GM21528 (cell line): ENCODE measurements at regions not wholly inside any gene's neighbourhood (a gene's known extent, or its start where the extent isn't known, plus 50 kb on each side); places are given as distances from the start of the nearest gene placed in this dataset.

Experiments
- ATAC-seq: cut with Tn5 transposase; IDR thresholded peaks from one replicate; pipeline ENCODE4 v1.9.1; 2021; ENCODE audit warnings: mild to moderate bottlenecking, moderate library complexity; ENCODE audit not compliant: unreplicated experiment, low FRiP score

GRCh38 chr4:162661913-162662312, 498.1 kb upstream of the FSTL5 start:
- ATAC-seq: no peak

- no peak for ATAC-seq
Measured at GRCh38 chr4:162659716-162660115, 495.9 kb upstream of the FSTL5 start.

GRCh38 chr4:162657966-162658365, 494.2 kb upstream of the FSTL5 start:
- ATAC-seq: no peak

GRCh38 chr4:162650166-162650565, 486.4 kb upstream of the FSTL5 start:
- ATAC-seq: no peak

- ATAC-seq: no peak
Measured at GRCh38 chr4:162645381-162645780, 481.6 kb upstream of the FSTL5 start.

GRCh38 chr4:162644346-162644745, 480.5 kb upstream of the FSTL5 start:
- no peak for ATAC-seq

- no peak for ATAC-seq
Measured at GRCh38 chr4:162640152-162640551, 476.4 kb upstream of the FSTL5 start.

- ATAC-seq: no peak
Measured at GRCh38 chr4:162634390-162634789, 470.6 kb upstream of the FSTL5 start.

- no peak for ATAC-seq
Measured at GRCh38 chr4:162622664-162623063, 458.9 kb upstream of the FSTL5 start.

GRCh38 chr4:162610116-162610515, 446.3 kb upstream of the FSTL5 start:
- ATAC-seq: no peak

- no peak for ATAC-seq
Measured at GRCh38 chr4:162586266-162586665, 422.5 kb upstream of the FSTL5 start.

GRCh38 chr4:162582180-162582579, 418.4 kb upstream of the FSTL5 start:
- ATAC-seq: no peak

GRCh38 chr4:162565730-162566129, 401.9 kb upstream of the FSTL5 start:
- ATAC-seq: no peak

GRCh38 chr4:162560073-162560472, 396.3 kb upstream of the FSTL5 start:
- no peak for ATAC-seq

GRCh38 chr4:162557516-162558106, 393.8 kb upstream of the FSTL5 start:
- no peak for ATAC-seq

GRCh38 chr4:162535121-162535520, 371.3 kb upstream of the FSTL5 start:
- ATAC-seq: no peak

GRCh38 chr4:162523171-162523570, 359.4 kb upstream of the FSTL5 start:
- ATAC-seq: no peak

GRCh38 chr4:162522724-162523123, 358.9 kb upstream of the FSTL5 start:
- no peak for ATAC-seq

GRCh38 chr4:162510937-162511336, 347.1 kb upstream of the FSTL5 start:
- ATAC-seq: no peak

- ATAC-seq: no peak
Measured at GRCh38 chr4:162510115-162510514, 346.3 kb upstream of the FSTL5 start.

GRCh38 chr4:162509333-162509732, 345.5 kb upstream of the FSTL5 start:
- ATAC-seq: no peak

GRCh38 chr4:162506253-162506652, 342.5 kb upstream of the FSTL5 start:
- ATAC-seq: no peak

GRCh38 chr4:162503868-162504267, 340.1 kb upstream of the FSTL5 start:
- ATAC-seq: no peak
